ENCODE measurements at regions not wholly inside any gene's neighbourhood (a gene's known extent, or its start where the extent isn't known, plus 50 kb on each side); places are given as distances from the start of the nearest gene placed in this dataset.

DNA sequence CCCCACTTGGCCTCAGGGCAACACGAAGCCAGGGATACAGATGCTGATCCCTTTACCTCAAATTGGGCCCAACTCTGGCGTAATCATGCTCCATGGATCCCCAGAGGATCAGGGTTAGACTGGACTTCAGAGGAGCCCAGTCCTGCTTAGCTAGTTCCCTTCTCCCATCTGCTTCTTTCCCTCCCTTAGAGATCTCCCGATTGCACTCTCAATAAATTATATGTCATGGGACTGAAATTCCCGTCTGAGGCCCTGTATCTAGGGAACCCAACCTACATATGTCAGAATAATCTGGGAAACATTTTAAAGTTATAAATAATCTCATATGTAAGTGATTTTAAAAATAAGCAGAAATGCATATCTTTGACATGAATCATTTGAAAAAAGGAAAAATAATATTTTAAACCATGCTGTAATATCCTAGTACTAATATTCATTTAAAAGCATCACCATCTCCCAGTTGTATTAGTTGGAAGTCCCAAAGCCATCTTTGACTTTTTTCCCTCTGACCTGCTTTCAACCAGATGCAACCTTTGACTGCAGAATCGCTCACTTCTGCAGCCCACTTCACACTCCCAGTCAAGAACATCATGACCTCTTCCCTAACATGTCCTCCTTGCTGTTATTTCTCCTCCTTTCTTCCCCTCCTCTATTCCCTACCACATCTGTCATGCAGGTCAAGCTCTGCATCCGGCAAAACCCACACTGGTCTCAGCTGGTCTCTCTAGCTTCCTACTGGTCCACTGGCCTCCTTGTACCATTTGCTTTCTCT, 393.6 kb downstream of the BTBD3 start:
- H3K4me3 ChIP-seq (ENCODE audit: low read depth, poor library complexity, severe bottlenecking): no peak overlapping the region
- intact Hi-C loops (cut with DNase I; ENCODE audit: low total_unique reads): no loop called here
- DNase-seq (ENCODE audit: low spot score in 2 of 2): no peak
- WGBS, 2 donors: 51 to 62% methylated on average over 6 of the region's 6 CpGs
- TF ChIP-seq, protein P1, sequence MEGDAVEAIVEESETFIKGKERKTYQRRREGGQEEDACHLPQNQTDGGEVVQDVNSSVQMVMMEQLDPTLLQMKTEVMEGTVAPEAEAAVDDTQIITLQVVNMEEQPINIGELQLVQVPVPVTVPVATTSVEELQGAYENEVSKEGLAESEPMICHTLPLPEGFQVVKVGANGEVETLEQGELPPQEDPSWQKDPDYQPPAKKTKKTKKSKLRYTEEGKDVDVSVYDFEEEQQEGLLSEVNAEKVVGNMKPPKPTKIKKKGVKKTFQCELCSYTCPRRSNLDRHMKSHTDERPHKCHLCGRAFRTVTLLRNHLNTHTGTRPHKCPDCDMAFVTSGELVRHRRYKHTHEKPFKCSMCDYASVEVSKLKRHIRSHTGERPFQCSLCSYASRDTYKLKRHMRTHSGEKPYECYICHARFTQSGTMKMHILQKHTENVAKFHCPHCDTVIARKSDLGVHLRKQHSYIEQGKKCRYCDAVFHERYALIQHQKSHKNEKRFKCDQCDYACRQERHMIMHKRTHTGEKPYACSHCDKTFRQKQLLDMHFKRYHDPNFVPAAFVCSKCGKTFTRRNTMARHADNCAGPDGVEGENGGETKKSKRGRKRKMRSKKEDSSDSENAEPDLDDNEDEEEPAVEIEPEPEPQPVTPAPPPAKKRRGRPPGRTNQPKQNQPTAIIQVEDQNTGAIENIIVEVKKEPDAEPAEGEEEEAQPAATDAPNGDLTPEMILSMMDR (IDR thresholded peaks at IDR 0.05): no peak
- no peak for TF ChIP-seq POLR2A (IDR thresholded peaks at IDR 0.05)

DNA sequence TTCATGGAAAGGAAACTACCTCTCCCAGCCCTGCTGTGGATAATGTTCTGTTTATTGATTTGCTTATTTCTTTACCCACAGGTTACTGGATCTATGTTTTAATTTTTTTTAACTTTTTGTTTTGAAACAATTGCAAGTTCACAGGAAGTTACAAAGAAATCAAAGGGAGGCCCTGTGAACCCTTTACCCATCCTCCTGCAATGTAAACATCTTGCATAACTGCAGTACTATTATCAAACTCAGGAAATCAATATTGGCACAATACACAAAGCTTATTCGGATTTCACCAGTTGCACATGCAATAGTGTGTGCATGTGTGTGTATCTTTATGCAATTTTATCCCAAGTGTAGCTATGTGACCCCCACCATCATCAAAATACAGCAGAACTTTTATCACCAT, 398.0 kb downstream of the BTBD3 start:
- no peak overlapping the region for H3K4me3 ChIP-seq (ENCODE audit: low read depth, poor library complexity, severe bottlenecking)
- WGBS, 2 donors: 67 to 75% methylated on average over 1 of the region's 1 CpG
- intact Hi-C loops (cut with DNase I; ENCODE audit: low total_unique reads): no loop called here
- no peak for TF ChIP-seq POLR2A (IDR thresholded peaks at IDR 0.05)
- TF ChIP-seq, protein P1 (IDR thresholded peaks at IDR 0.05): no peak
- DNase-seq (ENCODE audit: low spot score in 2 of 2): no peak

DNA sequence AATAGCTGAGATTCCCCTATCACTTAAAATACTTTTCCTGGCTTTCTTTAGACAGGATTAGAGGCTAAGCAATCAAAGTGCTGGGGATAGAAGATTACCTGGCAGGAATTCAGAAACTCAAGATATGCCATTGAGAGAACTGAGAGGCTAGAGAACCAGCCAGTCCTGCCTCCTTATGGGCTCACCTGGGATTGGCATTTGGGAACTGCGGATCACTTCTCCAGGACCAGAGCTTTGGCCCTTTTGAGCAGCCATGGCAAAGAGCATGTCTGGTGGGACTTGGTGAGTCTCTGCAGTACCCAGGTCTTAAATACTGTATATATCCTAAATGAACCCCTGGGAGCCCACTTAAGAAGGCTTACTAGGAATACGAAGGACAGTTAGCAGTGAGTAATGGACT, 399.1 kb downstream of the BTBD3 start:
- TF ChIP-seq, protein P1 (IDR thresholded peaks at IDR 0.05): no peak
- no peak for TF ChIP-seq POLR2A (IDR thresholded peaks at IDR 0.05)
- no peak for DNase-seq (ENCODE audit: low spot score in 2 of 2)
- H3K4me3 ChIP-seq (ENCODE audit: low read depth, poor library complexity, severe bottlenecking): no peak overlapping the region
- 88 to 95% methylated on average over 2 of the region's 2 CpGs for WGBS, 2 donors
- intact Hi-C loops (cut with DNase I; ENCODE audit: low total_unique reads): no loop called here

DNA sequence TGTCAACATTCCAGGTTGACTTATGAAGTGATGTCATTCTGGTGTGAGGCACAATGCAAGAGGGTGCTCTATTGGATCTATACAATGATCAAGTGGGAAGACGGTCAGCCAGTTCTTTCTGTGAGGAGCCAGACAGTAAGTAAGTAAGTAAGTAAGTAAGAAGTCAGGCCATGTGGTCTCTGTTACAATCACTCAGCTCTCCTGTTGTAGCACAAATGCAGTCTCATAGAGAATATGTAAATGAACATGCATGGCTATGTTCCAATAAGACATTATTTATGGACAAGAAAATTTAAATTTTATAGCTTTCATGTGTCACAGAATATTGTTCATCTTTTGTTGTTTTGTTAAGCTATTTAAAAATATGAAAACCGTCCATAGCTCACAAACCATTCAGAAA, 399.7 kb downstream of the BTBD3 start:
- intact Hi-C loops (cut with DNase I; ENCODE audit: low total_unique reads): no loop called here

DNA sequence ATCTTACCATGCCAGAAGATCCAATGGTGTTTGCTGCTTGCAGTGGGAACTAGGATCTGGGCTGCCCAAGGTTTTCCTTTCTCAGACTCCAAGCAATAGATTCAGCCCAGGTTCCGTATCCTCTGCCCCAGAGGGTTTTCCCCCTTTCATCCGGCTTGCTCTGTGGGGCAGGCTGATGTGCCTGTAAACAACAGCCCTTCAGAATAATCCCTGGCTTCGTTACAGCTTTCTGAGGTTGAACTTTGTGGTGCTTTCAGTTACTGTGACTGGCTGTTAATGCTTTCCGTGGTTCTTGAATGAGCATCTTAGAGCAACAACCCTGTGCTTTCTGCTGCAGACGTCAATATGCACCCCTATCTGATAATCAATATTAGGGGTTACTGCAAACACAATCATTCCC, 400.4 kb downstream of the BTBD3 start:
- no peak for DNase-seq (ENCODE audit: low spot score in 2 of 2)
- intact Hi-C loops (cut with DNase I; ENCODE audit: low total_unique reads): no loop called here
- 71 to 74% methylated on average over 5 of the region's 5 CpGs for WGBS, 2 donors
- TF ChIP-seq, protein P1 (IDR thresholded peaks at IDR 0.05): no peak
- no peak for TF ChIP-seq POLR2A (IDR thresholded peaks at IDR 0.05)
- no peak overlapping the region for H3K4me3 ChIP-seq (ENCODE audit: low read depth, poor library complexity, severe bottlenecking)

More for the DNA sequence above, 399.7 kb downstream of the BTBD3 start:
- 82 to 84% methylated on average over 2 of the region's 2 CpGs for WGBS, 2 donors
- no peak overlapping the region for H3K4me3 ChIP-seq (ENCODE audit: low read depth, poor library complexity, severe bottlenecking)
- no peak for DNase-seq (ENCODE audit: low spot score in 2 of 2)
- TF ChIP-seq POLR2A (IDR thresholded peaks at IDR 0.05): no peak
- TF ChIP-seq, protein P1 (IDR thresholded peaks at IDR 0.05): no peak

DNA sequence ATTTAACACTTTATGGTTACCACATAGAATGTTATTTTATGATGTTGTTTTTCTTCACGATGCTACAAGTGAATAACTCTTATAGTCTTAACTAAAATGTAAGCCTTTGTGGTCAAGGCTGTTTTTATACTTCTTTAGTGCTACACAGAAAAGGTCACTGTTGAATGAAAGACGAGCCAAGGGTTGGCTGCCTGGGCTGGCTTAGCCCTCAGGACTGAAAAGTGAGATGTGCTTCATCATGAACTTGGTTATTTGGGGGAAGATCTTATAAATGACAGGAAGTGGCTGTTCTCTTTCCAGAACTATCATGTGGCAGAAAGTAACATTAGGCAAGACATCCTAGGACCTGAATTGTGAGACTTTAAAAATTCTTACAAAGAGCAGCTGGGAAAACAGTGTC, 404.0 kb downstream of the BTBD3 start:
- no peak for DNase-seq (ENCODE audit: low spot score in 2 of 2)
- intact Hi-C loops (cut with DNase I; ENCODE audit: low total_unique reads): no loop called here
- WGBS, 2 donors: 52 to 71% methylated on average over 2 of the region's 2 CpGs
- TF ChIP-seq, protein P1 (IDR thresholded peaks at IDR 0.05): no peak
- TF ChIP-seq POLR2A (IDR thresholded peaks at IDR 0.05): no peak
- no peak overlapping the region for H3K4me3 ChIP-seq (ENCODE audit: low read depth, poor library complexity, severe bottlenecking)

Data from lower leg skin (tissue), 4 donors.